ENCODE measurements at regions not wholly inside any gene's neighbourhood (a gene's known extent, or its start where the extent isn't known, plus 50 kb on each side); places are given as distances from the start of the nearest gene placed in this dataset.
A peak's percentile ranks its signal among the peaks of the same experiment; 100 is the strongest.

DNA sequence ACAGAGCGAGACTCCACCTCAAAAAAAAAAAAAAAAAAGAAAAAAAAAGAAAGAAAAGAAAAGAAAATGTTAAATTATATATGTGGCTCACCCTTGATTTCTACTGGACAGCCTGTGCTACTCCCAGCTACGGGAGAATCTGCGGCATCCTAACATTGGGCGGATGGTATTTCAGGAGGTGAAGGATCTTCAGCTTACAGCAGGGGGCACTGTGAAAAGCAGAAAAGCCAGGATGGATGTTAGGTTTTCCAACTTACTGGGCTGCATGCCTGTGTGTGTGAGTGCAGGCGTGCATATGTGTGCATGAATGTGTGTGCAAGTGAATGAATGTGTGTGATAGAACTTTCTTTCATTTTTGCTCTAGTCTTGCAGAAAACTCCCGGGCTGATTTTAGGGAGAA lies 1066.5 kb downstream of the TYW1 start:
- Histone ChIP-seq H3K4me1 (ENCODE audit: control insufficient read depth in 4 of 4, insufficient read depth in 4 of 4, low read length in 3 of 4) (no peaks in the 10 kb centered on the region), H3K4me3 (ENCODE audit: low read depth in 1 of 3, low read length in 3 of 3) (no peak overlapping the region), H3K36me3 (ENCODE audit: control insufficient read depth in 4 of 4, insufficient read depth in 3 of 4, low read depth in 1 of 4, low read length in 3 of 4) (no peaks in the 10 kb centered on the region), H3K27ac (ENCODE audit: low read depth in 1 of 2, low read length in 2 of 2) (no peak overlapping the region), H3K9me3 (ENCODE audit: control insufficient read depth in 4 of 4, low read length in 3 of 4) (no peaks in the 10 kb centered on the region), H3K9ac (ENCODE audit: low read depth in 1 of 2, low read length in 2 of 2) (no peak overlapping the region), H3K27me3 (ENCODE audit: control insufficient read depth in 4 of 4, insufficient read depth in 4 of 4, low read length in 3 of 4) (no peaks in the 10 kb centered on the region)
- DNase-seq (ENCODE audit: low spot score): no peak
- TF ChIP-seq, protein P1, sequence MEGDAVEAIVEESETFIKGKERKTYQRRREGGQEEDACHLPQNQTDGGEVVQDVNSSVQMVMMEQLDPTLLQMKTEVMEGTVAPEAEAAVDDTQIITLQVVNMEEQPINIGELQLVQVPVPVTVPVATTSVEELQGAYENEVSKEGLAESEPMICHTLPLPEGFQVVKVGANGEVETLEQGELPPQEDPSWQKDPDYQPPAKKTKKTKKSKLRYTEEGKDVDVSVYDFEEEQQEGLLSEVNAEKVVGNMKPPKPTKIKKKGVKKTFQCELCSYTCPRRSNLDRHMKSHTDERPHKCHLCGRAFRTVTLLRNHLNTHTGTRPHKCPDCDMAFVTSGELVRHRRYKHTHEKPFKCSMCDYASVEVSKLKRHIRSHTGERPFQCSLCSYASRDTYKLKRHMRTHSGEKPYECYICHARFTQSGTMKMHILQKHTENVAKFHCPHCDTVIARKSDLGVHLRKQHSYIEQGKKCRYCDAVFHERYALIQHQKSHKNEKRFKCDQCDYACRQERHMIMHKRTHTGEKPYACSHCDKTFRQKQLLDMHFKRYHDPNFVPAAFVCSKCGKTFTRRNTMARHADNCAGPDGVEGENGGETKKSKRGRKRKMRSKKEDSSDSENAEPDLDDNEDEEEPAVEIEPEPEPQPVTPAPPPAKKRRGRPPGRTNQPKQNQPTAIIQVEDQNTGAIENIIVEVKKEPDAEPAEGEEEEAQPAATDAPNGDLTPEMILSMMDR (IDR thresholded peaks at IDR 0.05; ENCODE audit: low read depth, low read length, missing input control): peak; percentile 26
- TF ChIP-seq RAD21 (IDR thresholded peaks at IDR 0.05): peak; percentile 38 to 64
- TF ChIP-seq NR2F2 (IDR thresholded peaks at IDR 0.05): no peak
- WGBS: 79% methylated on average over 6 of the region's 6 CpGs

GRCh38 chr7:68065581-68065980 lies 1068.9 kb downstream of the TYW1 start:
- no peak overlapping the region for H3K9ac ChIP-seq (ENCODE audit: low read depth in 1 of 2, low read length in 2 of 2)
- no peaks in the 10 kb centered on the region for H3K9me3 ChIP-seq (ENCODE audit: control insufficient read depth in 4 of 4, low read length in 3 of 4)
- no peak for TF ChIP-seq SP1 (IDR thresholded peaks at IDR 0.05)
- no peak for TF ChIP-seq RAD21 (IDR thresholded peaks at IDR 0.05)
- no peak for TF ChIP-seq NR2F2 (IDR thresholded peaks at IDR 0.05)
- TF ChIP-seq YY1 (IDR thresholded peaks at IDR 0.05): no peak
- TF ChIP-seq HNF4A (conservative IDR thresholded peaks at IDR 0.05): no peak
- TF ChIP-seq, protein P1 (IDR thresholded peaks at IDR 0.05; ENCODE audit: low read depth, low read length, missing input control): no peak
- no peak for TF ChIP-seq FOXA1 (IDR thresholded peaks at IDR 0.05)
- TF ChIP-seq JUND (IDR thresholded peaks at IDR 0.05): no peak
- no peak for TF ChIP-seq RXRA (IDR thresholded peaks at IDR 0.05)
- no peak for TF ChIP-seq ATF3 (IDR thresholded peaks at IDR 0.05)
- H3K36me3 ChIP-seq (ENCODE audit: control insufficient read depth in 4 of 4, insufficient read depth in 3 of 4, low read depth in 1 of 4, low read length in 3 of 4): no peaks in the 10 kb centered on the region
- H3K27ac ChIP-seq (ENCODE audit: low read depth in 1 of 2, low read length in 2 of 2): no peak overlapping the region
- H3K4me3 ChIP-seq (ENCODE audit: low read depth in 1 of 3, low read length in 3 of 3): no peak overlapping the region
- no peak for DNase-seq (ENCODE audit: low spot score)
- H3K4me1 ChIP-seq (ENCODE audit: control insufficient read depth in 4 of 4, insufficient read depth in 4 of 4, low read length in 3 of 4): no peaks in the 10 kb centered on the region
- 91% methylated on average over 4 of the region's 4 CpGs for WGBS
- no peaks in the 10 kb centered on the region for H3K27me3 ChIP-seq (ENCODE audit: control insufficient read depth in 4 of 4, insufficient read depth in 4 of 4, low read length in 3 of 4)

DNA sequence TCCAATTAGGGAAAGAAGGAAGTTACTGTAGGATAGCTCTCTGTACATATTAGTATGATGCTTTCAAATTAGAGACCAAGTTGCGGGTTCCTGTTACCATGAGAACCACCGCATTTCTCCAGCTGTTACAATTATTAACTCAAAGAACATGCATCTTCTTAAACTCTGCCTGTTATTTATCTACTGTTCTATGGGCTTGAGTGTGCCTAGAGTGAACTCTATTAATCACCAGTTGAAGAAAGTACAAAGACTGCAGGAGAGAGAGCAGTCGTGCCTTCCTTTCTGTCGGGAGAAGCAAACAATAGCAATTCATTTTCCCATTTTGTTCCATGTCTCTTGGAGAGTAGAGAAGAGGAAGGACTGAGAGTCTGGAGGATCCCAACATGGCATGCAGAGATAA lies 1071.2 kb downstream of the TYW1 start:
- H3K9ac ChIP-seq (ENCODE audit: low read depth in 1 of 2, low read length in 2 of 2): no peak overlapping the region
- 64% methylated on average over 4 of the region's 4 CpGs for WGBS
- no peak for DNase-seq (ENCODE audit: low spot score)
- TF ChIP-seq MAX (IDR thresholded peaks at IDR 0.05) (no peak), SP1 (IDR thresholded peaks at IDR 0.05) (no peak), NR2F2 (IDR thresholded peaks at IDR 0.05) (no peak), REST (IDR thresholded peaks at IDR 0.05) (no peak), EGR1 (IDR thresholded peaks at IDR 0.05; ENCODE audit: low read depth in 2 of 2) (no peak), RXRA (IDR thresholded peaks at IDR 0.05) (no peak), FOXA2 (IDR thresholded peaks at IDR 0.05) (no peak), YY1 (IDR thresholded peaks at IDR 0.05) (no peak), HNF4G (IDR thresholded peaks at IDR 0.05) (no peak)
- TF ChIP-seq, protein P2, sequence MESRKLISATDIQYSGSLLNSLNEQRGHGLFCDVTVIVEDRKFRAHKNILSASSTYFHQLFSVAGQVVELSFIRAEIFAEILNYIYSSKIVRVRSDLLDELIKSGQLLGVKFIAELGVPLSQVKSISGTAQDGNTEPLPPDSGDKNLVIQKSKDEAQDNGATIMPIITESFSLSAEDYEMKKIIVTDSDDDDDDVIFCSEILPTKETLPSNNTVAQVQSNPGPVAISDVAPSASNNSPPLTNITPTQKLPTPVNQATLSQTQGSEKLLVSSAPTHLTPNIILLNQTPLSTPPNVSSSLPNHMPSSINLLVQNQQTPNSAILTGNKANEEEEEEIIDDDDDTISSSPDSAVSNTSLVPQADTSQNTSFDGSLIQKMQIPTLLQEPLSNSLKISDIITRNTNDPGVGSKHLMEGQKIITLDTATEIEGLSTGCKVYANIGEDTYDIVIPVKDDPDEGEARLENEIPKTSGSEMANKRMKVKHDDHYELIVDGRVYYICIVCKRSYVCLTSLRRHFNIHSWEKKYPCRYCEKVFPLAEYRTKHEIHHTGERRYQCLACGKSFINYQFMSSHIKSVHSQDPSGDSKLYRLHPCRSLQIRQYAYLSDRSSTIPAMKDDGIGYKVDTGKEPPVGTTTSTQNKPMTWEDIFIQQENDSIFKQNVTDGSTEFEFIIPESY (IDR thresholded peaks at IDR 0.05): no peak
- TF ChIP-seq, protein P1 (IDR thresholded peaks at IDR 0.05; ENCODE audit: low read depth, low read length, missing input control): no peak

More for the DNA sequence above, 1071.2 kb downstream of the TYW1 start:
- H3K4me1 ChIP-seq (ENCODE audit: control insufficient read depth in 4 of 4, insufficient read depth in 4 of 4, low read length in 3 of 4): no peaks in the 10 kb centered on the region
- H3K36me3 ChIP-seq (ENCODE audit: control insufficient read depth in 4 of 4, insufficient read depth in 3 of 4, low read depth in 1 of 4, low read length in 3 of 4): no peaks in the 10 kb centered on the region
- no peak overlapping the region for H3K27ac ChIP-seq (ENCODE audit: low read depth in 1 of 2, low read length in 2 of 2)
- H3K9me3 ChIP-seq (ENCODE audit: control insufficient read depth in 4 of 4, low read length in 3 of 4): no peaks in the 10 kb centered on the region
- H3K4me3 ChIP-seq (ENCODE audit: low read depth in 1 of 3, low read length in 3 of 3): no peak overlapping the region
- no peaks in the 10 kb centered on the region for H3K27me3 ChIP-seq (ENCODE audit: control insufficient read depth in 4 of 4, insufficient read depth in 4 of 4, low read length in 3 of 4)
